ENCODE measurements at regions not wholly inside any gene's neighbourhood (a gene's known extent, or its start where the extent isn't known, plus 50 kb on each side); places are given as distances from the start of the nearest gene placed in this dataset.
"Not testable (repeated sequence)": the region's sequence is repeated elsewhere in the genome, so short reads cannot be mapped to it uniquely, and the experiment has no call there.

DNA sequence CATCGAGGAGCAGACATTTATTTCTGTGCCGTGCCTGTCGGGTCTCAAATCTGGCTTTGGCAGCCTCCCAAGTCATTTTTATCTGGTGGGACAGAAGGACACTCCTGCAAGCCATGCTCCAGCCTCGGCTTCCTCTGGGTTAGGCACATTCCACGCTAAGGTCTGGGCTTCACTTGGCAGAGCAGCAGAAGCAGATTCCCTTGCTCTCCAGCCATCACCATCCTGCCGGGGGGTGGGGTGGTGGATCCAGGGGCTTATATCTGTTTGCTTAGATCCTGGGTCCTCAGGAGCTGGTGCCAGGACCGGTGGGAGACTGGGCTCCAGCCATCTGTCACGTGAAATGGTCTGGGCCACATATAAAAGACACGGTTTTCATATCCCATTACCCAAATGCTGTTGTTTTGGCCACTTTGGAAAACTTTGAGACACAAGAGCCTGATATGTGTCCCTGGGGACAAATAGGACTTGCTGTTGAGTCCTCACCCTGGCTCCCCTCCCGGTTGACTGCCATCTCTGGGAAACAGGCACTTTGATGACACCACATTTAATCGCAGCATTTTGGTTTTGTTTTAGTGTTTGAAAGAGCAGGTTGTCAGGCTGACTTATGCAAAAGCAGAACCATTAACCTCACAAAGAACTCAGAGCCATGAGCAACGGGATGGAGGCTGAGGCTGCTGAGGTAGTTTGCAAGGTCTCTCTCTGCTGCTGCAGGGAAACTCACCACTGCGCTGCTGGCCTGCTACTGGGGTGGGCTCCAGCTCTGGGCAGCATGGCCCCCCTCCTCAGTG lies 69.6 kb upstream of the PRMT8 start:
- no peak for DNase-seq

DNA sequence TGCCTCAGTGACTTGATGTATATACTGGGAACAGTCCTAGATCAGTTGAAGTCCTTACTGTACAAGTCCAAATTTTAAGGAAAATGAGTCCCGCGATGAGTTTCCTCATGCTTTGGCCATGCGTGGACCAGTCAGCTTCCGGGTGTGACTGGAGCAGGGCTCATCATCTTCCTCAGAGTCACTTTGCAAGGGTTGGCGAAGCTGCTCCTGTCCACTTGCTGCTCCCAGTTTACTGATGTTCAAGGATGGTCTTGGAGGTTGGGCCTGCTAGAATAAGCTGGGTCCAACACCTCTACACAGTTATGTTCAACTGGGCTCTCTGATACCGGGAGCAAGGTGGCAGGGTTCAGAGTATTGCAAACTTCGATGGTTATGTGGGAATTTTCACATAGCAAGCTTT lies 66.2 kb upstream of the PRMT8 start:
- not testable (repeated sequence) for DNase-seq

DNA sequence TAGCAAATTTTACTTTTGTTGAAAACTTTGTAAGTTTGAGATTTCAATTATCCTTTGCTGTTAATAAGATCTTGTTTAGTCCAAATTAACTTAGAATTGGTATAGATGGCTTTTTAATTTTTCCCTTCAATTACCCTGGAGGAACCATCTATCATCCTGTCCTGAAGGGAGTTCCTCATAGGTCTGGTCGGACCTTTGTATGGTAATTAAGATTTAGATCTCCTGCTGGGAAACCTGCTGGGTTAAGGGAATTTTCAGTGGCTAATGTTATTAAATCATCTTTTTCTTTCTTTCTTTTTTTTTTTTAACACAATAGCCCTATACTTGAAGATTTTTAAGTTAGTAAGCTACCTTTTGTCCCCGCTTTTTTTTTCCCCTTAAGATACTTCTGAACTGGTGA lies 63.0 kb upstream of the PRMT8 start:
- no peak for DNase-seq

DNA sequence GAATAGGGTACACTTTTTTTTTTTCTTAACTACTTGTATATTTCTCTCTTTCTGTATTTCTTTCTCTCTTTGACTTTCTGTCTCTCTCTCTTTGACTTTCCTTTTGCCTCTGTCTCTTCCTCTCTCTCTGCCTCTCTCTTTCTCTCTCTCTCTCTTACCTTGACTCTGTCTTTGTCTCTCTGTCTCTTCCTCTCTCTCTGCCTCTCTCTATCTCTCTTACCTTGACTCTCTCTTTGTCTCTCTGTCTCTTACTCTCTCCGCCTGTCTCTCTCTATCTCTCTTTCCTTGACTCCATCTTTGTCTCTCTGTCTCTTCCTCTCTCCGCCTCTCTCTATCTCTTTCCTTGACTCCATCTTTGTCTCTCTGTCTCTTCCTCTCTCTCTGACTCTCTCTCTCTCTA lies 62.4 kb upstream of the PRMT8 start:
- DNase-seq: no peak

DNA sequence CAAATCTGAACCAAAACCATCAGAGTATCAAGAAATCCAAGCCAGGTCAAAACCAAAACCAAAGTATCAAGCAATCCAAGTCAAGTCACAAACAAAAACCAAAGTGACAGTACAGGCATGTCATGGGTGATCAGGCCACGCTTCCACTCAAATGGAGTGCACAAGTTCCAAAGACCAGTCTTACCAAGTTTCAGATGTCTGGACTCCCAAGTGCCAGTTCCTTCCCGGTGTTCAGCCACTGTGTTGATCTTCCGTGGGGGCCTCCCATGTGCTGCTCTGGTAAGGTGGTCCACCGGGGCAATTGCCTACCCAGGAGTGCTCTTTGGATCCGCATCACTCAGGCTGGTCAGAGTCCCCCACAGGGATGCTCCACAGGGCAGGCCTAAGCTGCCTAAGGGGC lies 61.5 kb upstream of the PRMT8 start:
- DNase-seq: not testable (repeated sequence)

DNA sequence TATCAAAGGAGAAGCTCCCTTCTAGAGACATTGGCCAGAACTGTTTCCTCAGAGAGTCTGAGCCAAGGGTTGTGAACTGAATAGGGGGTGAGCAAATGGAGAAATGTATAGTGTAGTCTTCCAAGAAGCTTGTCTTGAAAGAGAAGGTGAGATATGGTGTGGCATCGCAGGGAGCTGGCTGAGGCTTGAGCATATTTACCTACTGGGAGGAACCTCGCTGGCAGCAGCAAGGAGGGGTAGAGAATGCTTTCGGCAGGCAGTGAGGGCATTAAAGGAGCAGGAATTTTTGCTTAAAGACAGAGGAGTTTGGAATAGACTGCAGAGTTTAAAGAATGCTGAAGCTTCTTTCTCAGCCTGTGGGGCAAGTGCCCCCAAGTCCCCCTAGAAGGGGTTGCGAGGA lies 59.3 kb upstream of the PRMT8 start:
- no peak for DNase-seq

DNA sequence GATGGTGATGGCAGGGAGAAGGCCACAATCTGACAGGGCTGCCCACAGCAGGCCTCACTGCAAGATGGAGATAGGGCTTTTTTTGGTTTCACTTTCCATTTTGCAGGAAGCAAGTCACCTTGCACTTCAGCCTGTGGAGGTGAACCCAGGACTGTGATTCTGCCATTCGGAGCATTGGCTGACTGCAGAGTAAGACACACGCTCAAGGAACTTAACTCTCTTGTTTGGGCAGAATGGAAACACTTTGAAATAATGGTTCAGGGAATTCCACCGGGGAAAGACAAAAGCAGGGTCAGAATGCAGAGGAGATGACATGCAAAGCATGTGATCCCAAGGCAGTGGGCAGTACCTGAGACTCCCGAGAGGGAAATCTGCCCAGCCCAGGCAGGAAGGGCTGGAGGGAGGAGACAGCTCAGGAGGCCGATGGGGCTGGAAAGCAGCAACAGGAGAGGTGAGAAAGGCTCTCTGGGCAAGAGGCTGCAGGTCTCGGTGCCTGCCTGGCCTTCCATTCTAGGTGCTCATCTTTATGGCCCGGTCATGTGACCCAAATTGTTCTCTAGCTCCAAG lies 58.7 kb upstream of the PRMT8 start:
- no peak for DNase-seq

DNA sequence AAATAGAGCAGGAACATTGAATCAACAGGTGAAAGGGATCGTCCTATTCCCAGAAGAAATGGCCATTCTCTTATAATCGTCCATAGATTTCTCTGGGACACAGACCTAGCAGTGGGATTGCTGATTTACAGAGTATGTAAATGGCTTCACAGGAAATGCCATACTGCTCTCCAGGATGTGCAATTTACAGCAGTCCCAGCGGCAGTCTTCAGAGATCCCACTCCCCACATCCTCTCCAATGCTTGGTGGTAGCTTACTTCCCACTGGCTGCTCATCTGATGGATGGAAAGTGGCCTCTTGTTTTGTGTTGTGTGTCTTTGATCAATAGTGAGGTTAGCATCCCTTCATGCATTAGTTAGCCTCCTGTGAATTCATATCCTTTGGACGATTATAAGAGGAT lies 58.1 kb upstream of the PRMT8 start:
- DNase-seq: no peak

DNA sequence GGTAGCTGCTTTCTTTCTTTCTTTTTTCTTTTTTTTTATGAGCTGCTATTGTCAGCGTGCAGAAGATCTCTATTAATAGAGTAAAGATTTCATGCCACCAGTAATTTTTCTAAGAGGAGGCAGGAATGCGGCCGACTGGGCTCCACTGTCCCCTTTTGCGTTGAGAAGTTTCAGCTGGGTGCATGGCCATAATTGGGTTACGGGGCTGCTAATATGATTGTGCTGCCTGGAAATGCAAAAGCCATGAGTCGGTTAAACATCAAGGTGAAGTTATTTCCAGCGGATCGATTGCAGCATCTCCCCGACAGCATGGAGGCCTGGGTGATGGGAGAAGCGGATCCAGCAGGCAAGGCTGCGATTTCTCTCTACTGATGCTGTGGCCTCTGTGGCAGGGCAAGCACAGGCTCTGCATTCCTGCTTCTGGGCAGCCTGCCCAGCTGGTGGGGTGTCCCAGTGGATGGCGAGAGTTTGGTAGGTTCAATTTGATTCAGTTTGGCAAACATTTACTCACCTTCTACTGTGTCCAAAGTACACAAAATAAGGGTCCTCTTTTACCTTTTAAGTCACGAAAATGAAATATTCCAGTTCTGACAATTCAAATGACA lies 54.4 kb upstream of the PRMT8 start:
- DNase-seq: no peak

DNA sequence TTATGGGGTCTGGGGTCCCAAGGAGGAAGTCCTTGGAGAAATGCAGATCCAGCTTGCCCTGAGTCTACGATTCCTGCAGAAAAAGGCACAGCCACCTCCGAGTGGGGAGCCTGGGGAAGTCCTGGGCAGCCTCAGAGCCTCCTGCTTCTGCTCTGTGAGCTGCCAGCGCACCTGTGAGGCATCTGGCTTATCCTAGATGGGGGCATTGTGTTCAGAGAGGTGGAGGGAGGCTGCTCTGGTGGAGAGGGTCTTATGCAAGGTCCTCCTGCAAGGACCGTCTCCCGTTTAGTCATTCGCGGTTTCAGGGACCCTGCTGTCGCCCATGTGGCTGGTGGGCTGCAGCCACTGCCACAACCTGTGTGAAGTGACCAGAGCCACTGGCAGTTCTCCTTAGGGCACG lies 53.0 kb upstream of the PRMT8 start:
- no peak for DNase-seq

DNA sequence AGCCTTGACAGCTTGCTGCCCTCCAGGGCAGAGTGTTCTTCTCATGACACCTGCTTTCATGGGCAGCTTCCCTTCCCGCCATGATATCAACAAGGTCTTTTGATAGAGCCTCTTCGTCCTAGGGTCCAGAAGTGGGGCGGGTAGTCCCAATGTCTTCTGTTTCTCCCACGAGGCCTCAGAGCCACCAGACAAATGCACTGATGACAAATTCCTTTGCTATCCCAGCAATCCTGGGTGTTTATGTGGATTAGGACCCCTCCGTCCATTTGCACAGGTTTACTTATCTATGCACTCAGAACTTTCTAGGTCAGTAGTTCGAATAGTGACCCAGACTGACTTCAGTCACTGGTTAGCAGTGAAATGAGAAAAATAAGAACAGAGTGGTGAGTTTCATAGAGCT lies 52.6 kb upstream of the PRMT8 start:
- DNase-seq: no peak
